ENCODE measurements at regions not wholly inside any gene's neighbourhood (a gene's known extent, or its start where the extent isn't known, plus 50 kb on each side); places are given as distances from the start of the nearest gene placed in this dataset.

DNA sequence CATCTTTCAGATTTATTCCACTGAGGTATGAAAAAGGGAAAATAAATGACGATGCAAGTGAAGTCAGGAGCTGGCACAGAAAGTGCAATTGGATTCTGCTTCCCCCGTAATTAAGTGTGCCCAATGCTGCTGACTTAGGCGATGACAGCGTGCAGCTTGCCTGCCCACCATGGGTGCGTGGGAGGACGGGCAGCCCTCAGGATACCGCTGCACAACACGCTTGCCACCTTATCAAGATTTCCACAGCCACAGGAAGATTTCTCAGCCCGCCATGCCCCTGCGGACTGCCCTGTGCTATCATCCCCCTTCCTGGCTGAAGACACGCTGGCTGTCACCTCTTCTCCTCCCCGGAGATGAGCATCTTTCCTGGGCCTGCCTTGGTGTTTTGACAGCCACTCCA, 103.3 kb upstream of the BACH2 start:
- Histone ChIP-seq H3K36me3 (ENCODE audit: control insufficient read depth, insufficient read depth, low read length) (no peaks in the 10 kb centered on the region), H3K4me1 (ENCODE audit: control insufficient read depth, insufficient read depth, low read length) (peaks cover 35% of the 10 kb centered on the region), H3K9ac (ENCODE audit: extremely low read depth, low read length, poor library complexity, severe bottlenecking) (no peak overlapping the region), H3K27me3 (ENCODE audit: control insufficient read depth, insufficient read depth, low read length, poor library complexity, severe bottlenecking) (no peaks in the 10 kb centered on the region), H3K4me3 (ENCODE audit: low read length) (no peak overlapping the region), H3K27ac (ENCODE audit: low read depth, low read length) (no peak overlapping the region), H3K9me3 (ENCODE audit: control insufficient read depth, low read length) (no peaks in the 10 kb centered on the region)
- Mint-ChIP-seq H3K4me1 (peaks cover 72% of the 10 kb centered on the region), H3K27ac (no peak overlapping the region), H3K4me3 (no peak overlapping the region), H3K36me3 (ENCODE audit: low read depth) (no peaks in the 10 kb centered on the region), H3K9me3 (no peaks in the 10 kb centered on the region), H3K27me3 (ENCODE audit: insufficient read depth) (peaks cover 11% of the 10 kb centered on the region)
- DNase-seq, result no peak
- 90 to 96% methylated on average over 6 to 12 of the region's 12 CpGs for WGBS, 2 experiments (ENCODE audit: insufficient coverage in 1 of 2, insufficient read length in 1 of 2)
- TF ChIP-seq, protein P1, sequence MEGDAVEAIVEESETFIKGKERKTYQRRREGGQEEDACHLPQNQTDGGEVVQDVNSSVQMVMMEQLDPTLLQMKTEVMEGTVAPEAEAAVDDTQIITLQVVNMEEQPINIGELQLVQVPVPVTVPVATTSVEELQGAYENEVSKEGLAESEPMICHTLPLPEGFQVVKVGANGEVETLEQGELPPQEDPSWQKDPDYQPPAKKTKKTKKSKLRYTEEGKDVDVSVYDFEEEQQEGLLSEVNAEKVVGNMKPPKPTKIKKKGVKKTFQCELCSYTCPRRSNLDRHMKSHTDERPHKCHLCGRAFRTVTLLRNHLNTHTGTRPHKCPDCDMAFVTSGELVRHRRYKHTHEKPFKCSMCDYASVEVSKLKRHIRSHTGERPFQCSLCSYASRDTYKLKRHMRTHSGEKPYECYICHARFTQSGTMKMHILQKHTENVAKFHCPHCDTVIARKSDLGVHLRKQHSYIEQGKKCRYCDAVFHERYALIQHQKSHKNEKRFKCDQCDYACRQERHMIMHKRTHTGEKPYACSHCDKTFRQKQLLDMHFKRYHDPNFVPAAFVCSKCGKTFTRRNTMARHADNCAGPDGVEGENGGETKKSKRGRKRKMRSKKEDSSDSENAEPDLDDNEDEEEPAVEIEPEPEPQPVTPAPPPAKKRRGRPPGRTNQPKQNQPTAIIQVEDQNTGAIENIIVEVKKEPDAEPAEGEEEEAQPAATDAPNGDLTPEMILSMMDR (conservative IDR thresholded peaks at IDR 0.05), result no peak

DNA sequence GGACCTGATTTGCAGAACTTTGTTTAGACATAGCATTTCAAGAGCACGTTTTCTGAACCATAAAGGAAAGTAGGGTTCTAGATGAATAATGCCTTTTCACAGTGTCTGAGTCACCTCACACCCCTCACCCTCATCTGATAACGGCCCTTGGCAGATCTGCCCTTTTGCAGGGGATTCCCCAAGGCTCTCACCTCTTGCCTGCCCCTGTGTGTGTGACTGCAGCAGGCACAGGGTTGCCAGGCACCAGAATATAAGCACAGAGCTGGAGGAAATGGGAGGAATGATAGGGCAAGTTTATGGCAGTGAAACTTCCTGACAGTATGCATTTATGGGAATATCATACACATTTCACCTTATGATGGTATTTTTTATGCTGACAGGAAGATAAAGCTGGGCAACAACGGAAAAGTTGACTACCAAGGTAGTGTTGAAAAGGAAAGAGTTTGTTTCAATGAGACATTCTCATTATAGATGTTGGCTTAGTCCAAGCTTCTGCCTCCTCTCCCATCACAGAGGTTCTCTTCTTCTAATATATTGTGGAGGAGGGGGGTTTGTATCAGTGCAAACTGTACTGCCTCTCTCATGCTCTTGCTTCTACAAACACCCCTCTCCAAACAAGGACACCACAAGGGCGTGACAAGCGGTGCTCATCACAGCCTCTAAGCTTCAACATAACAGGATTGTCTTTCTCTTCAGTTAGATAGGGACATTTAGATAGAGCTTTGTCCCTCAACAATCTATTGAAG, 101.5 kb upstream of the BACH2 start:
- H3K9me3 Mint-ChIP-seq, result no peaks in the 10 kb centered on the region
- peak; percentile 66 for DNase-seq
- peaks cover 66% of the 10 kb centered on the region for H3K4me1 Mint-ChIP-seq
- H3K27ac Mint-ChIP-seq, result no peak overlapping the region
- no peaks in the 10 kb centered on the region for H3K36me3 Mint-ChIP-seq (ENCODE audit: low read depth)
- H3K27me3 ChIP-seq (ENCODE audit: control insufficient read depth, insufficient read depth, low read length, poor library complexity, severe bottlenecking), result no peaks in the 10 kb centered on the region
- 80% methylated on average over 5 of the region's 5 CpGs; no CpG with 5 or more reads in 1 of the 2 experiments for WGBS, 2 experiments (ENCODE audit: insufficient coverage in 1 of 2, insufficient read length in 1 of 2)
- H3K36me3 ChIP-seq (ENCODE audit: control insufficient read depth, insufficient read depth, low read length), result no peaks in the 10 kb centered on the region
- H3K4me3 ChIP-seq (ENCODE audit: low read length), result peak overlapping the region; percentile 3
- H3K4me3 Mint-ChIP-seq, result no peak overlapping the region
- TF ChIP-seq, protein P1 (conservative IDR thresholded peaks at IDR 0.05), result no peak
- no peak overlapping the region for H3K9ac ChIP-seq (ENCODE audit: extremely low read depth, low read length, poor library complexity, severe bottlenecking)
- peaks cover 8% of the 10 kb centered on the region for H3K27me3 Mint-ChIP-seq (ENCODE audit: insufficient read depth)
- H3K9me3 ChIP-seq (ENCODE audit: control insufficient read depth, low read length), result no peaks in the 10 kb centered on the region
- H3K27ac ChIP-seq (ENCODE audit: low read depth, low read length), result no peak overlapping the region
- H3K4me1 ChIP-seq (ENCODE audit: control insufficient read depth, insufficient read depth, low read length), result peaks cover 31% of the 10 kb centered on the region

GRCh38 chr6:90397047-90397446, 100.4 kb upstream of the BACH2 start:
- TF ChIP-seq, protein P1 (conservative IDR thresholded peaks at IDR 0.05), result no peak

More at GRCh38 chr6:90397047-90397446, 100.4 kb upstream of the BACH2 start:
- Mint-ChIP-seq H3K9me3 (no peaks in the 10 kb centered on the region), H3K27ac (no peak overlapping the region), H3K4me3 (no peak overlapping the region), H3K36me3 (ENCODE audit: low read depth) (no peaks in the 10 kb centered on the region), H3K4me1 (peaks cover 68% of the 10 kb centered on the region), H3K27me3 (ENCODE audit: insufficient read depth) (peaks cover 5% of the 10 kb centered on the region)
- DNase-seq, result no peak
- Histone ChIP-seq H3K9me3 (ENCODE audit: control insufficient read depth, low read length) (no peaks in the 10 kb centered on the region), H3K4me1 (ENCODE audit: control insufficient read depth, insufficient read depth, low read length) (peaks cover 31% of the 10 kb centered on the region), H3K36me3 (ENCODE audit: control insufficient read depth, insufficient read depth, low read length) (no peaks in the 10 kb centered on the region), H3K27me3 (ENCODE audit: control insufficient read depth, insufficient read depth, low read length, poor library complexity, severe bottlenecking) (no peaks in the 10 kb centered on the region), H3K9ac (ENCODE audit: extremely low read depth, low read length, poor library complexity, severe bottlenecking) (no peak overlapping the region), H3K27ac (ENCODE audit: low read depth, low read length) (no peak overlapping the region), H3K4me3 (ENCODE audit: low read length) (peak overlapping the region; percentile 1)
- 57 to 94% methylated on average over 2 to 4 of the region's 4 CpGs for WGBS, 2 experiments (ENCODE audit: insufficient coverage in 1 of 2, insufficient read length in 1 of 2)
